Left ventricle myocardium inferior (tissue), 1 donor: ENCODE measurements at regions not wholly inside any gene's neighbourhood (a gene's known extent, or its start where the extent isn't known, plus 50 kb on each side); places are given as distances from the start of the nearest gene placed in this dataset.

Experiments used
- DNase-seq: peaks from one replicate; pipeline ENCODE4 v3.0.0-alpha.2; 2020
- H3K27ac ChIP-seq: fragments of 200-600 bp; replicated peaks from 2 replicates; pipeline ENCODE4 v1.8.0; 2021
- H3K27me3 ChIP-seq: fragments of 200-600 bp; 2 replicates; pipeline ENCODE4 v1.8.0; 2021; ENCODE audit warnings: low read depth
- H3K36me3 ChIP-seq: fragments of 200-600 bp; 2 replicates; pipeline ENCODE4 v1.8.0; 2021
- H3K4me1 ChIP-seq: fragments of 200-600 bp; 2 replicates; pipeline ENCODE4 v1.8.0; 2021
- H3K4me3 ChIP-seq: fragments of 200-600 bp; 2 replicates; pipeline ENCODE4 v1.8.0; 2021; ENCODE audit warnings: mild to moderate bottlenecking, moderate library complexity
- H3K9me3 ChIP-seq: fragments of 200-600 bp; replicated peaks from 2 replicates; pipeline ENCODE4 v1.8.0; 2021
- intact Hi-C: fragments of 100-400 bp; cut with micrococcal nuclease; formaldehyde crosslinking; loops from one replicate; pipeline ENCODE4 v1.11.0; 2022
- TF ChIP-seq, protein P1 (sequence below): fragments of 200-600 bp; IDR thresholded peaks from 2 replicates; pipeline ENCODE4 v1.8.0; 2021; ENCODE audit warnings: antibody characterized with exemption, mild to moderate bottlenecking, borderline replicate concordance
- donor health status: DM: no; HTN: yes; CAD: no; lungs with severe emphysema.

GRCh38 chr1:63049135-63049534, 265.2 kb downstream of the ATG4C start:
- DNase-seq = no peak
- no peak overlapping the region for H3K4me3 ChIP-seq
- H3K27ac ChIP-seq = no peak overlapping the region
- no peaks in the 10 kb centered on the region for H3K27me3 ChIP-seq
- H3K36me3 ChIP-seq = no peaks in the 10 kb centered on the region
- no peaks in the 10 kb centered on the region for H3K4me1 ChIP-seq
- H3K9me3 ChIP-seq = no peaks in the 10 kb centered on the region
- TF ChIP-seq, protein P1, sequence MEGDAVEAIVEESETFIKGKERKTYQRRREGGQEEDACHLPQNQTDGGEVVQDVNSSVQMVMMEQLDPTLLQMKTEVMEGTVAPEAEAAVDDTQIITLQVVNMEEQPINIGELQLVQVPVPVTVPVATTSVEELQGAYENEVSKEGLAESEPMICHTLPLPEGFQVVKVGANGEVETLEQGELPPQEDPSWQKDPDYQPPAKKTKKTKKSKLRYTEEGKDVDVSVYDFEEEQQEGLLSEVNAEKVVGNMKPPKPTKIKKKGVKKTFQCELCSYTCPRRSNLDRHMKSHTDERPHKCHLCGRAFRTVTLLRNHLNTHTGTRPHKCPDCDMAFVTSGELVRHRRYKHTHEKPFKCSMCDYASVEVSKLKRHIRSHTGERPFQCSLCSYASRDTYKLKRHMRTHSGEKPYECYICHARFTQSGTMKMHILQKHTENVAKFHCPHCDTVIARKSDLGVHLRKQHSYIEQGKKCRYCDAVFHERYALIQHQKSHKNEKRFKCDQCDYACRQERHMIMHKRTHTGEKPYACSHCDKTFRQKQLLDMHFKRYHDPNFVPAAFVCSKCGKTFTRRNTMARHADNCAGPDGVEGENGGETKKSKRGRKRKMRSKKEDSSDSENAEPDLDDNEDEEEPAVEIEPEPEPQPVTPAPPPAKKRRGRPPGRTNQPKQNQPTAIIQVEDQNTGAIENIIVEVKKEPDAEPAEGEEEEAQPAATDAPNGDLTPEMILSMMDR = no peak
- intact Hi-C loops = no loop called here

DNA sequence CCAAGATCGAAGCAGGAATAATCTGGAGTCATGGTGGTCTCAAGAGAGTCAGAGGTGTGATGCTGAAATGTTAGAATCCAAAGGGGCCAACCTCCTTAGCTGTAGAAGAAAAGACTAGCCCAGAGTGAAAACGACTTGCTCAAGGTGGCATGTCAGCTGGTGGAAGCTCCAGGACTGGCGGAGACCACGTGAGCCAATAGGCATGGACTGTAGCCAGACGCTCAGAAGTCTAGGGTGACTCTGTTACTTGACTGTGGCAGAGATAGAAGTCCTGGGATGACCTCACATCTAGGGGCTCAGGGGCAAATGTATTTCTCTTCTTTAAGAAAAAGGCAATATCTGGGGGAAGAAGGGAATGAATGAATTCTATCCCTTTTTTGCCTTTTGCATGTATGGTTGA, 267.4 kb downstream of the ATG4C start:
- H3K27me3 ChIP-seq = peaks cover 11% of the 10 kb centered on the region
- no peak overlapping the region for H3K27ac ChIP-seq
- H3K4me3 ChIP-seq = no peak overlapping the region
- intact Hi-C loops = no loop called here
- no peaks in the 10 kb centered on the region for H3K9me3 ChIP-seq
- no peak for DNase-seq
- TF ChIP-seq, protein P1 = no peak
- H3K4me1 ChIP-seq = no peaks in the 10 kb centered on the region
- H3K36me3 ChIP-seq = no peaks in the 10 kb centered on the region

DNA sequence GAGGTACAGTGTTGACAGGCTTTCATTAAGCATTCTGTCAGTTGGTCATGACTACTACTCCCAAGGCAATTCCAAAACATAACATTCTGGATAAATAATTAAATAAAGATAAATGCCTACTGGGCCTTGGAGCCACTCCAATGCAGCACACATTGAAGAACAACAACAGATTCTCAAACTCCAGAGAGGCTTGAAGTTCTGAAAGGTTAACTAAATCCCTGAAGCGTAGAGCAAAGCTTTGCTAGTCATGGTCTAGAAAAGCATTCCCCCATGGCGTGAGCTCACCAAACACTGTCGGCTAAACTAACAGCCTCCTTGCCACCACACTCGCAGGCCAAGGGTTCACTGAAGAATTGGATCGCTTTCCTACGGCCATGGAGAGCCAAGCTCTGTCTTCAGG, 268.0 kb downstream of the ATG4C start:
- DNase-seq = no peak
- H3K4me1 ChIP-seq = no peaks in the 10 kb centered on the region
- H3K4me3 ChIP-seq = no peak overlapping the region
- TF ChIP-seq, protein P1 = no peak
- intact Hi-C loops = no loop called here
- peaks cover 11% of the 10 kb centered on the region for H3K27me3 ChIP-seq
- no peaks in the 10 kb centered on the region for H3K9me3 ChIP-seq
- H3K36me3 ChIP-seq = no peaks in the 10 kb centered on the region
- H3K27ac ChIP-seq = no peak overlapping the region

- Histone ChIP-seq H3K27me3 (peaks cover 11% of the 10 kb centered on the region), H3K27ac (no peak overlapping the region), H3K36me3 (no peaks in the 10 kb centered on the region), H3K9me3 (no peaks in the 10 kb centered on the region), H3K4me3 (no peak overlapping the region), H3K4me1 (no peaks in the 10 kb centered on the region)
- intact Hi-C loops = no loop called here
- no peak for DNase-seq
- TF ChIP-seq, protein P1 = no peak
Observed at GRCh38 chr1:63054184-63054583, 268.2 kb upstream of the FOXD3 start.

DNA sequence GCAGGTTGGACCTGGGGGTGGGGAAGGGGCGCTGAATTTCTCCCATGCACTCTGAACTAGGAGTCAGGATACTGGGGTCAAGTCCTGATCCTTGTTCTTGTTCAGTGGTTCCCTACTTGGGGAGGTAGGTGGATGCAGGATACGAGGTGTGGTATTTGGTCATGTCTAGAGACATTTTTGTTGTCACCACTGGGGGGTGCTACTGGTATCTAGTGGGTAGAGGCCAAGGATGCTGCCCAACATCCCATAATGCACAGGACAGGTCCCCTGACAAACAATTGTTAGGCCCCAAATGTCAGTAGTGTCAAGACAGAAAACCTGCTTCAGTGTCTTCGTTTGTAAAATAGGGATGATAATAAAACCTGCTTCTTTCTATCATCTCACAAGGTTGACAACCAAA, 259.0 kb upstream of the FOXD3 start:
- intact Hi-C loops = no loop called here
- H3K9me3 ChIP-seq = no peaks in the 10 kb centered on the region
- no peaks in the 10 kb centered on the region for H3K4me1 ChIP-seq
- peaks cover 6% of the 10 kb centered on the region for H3K27me3 ChIP-seq
- no peak overlapping the region for H3K4me3 ChIP-seq
- no peak for DNase-seq
- no peak overlapping the region for H3K27ac ChIP-seq
- H3K36me3 ChIP-seq = no peaks in the 10 kb centered on the region
- TF ChIP-seq, protein P1 = no peak

GRCh38 chr1:63064135-63064534, 258.2 kb upstream of the FOXD3 start:
- H3K27ac ChIP-seq = no peak overlapping the region
- intact Hi-C loops = no loop called here
- peaks cover 11% of the 10 kb centered on the region for H3K27me3 ChIP-seq
- no peaks in the 10 kb centered on the region for H3K36me3 ChIP-seq
- TF ChIP-seq, protein P1 = no peak
- H3K9me3 ChIP-seq = no peaks in the 10 kb centered on the region
- H3K4me3 ChIP-seq = no peak overlapping the region
- no peak for DNase-seq
- H3K4me1 ChIP-seq = no peaks in the 10 kb centered on the region
